Fibroblast of skin of left quadriceps (primary cell): ENCODE measurements at regions not wholly inside any gene's neighbourhood (a gene's known extent, or its start where the extent isn't known, plus 50 kb on each side); places are given as distances from the start of the nearest gene placed in this dataset.

Experiments used
- DNase-seq, 2 experiments: peaks; one replicate each; pipeline ENCODE4 v3.0.0-alpha.2; 2013; ENCODE audit warnings: low read depth in 2 of 2

- no peak for DNase-seq
These were observed 96.9 kb upstream of the PPP1R9A start for GRCh38 chr7:94810496-94810895.

- no peak for DNase-seq
These were observed 93.5 kb upstream of the PPP1R9A start for GRCh38 chr7:94813917-94814316.

- peak; percentile 49 to 50 for DNase-seq
These were observed 83.4 kb upstream of the PPP1R9A start for GRCh38 chr7:94823947-94824346.

- DNase-seq, result no peak
These were observed 77.4 kb upstream of the PPP1R9A start for GRCh38 chr7:94829987-94830386.

- DNase-seq, result no peak
These were observed 75.3 kb upstream of the PPP1R9A start for GRCh38 chr7:94832051-94832450.

GRCh38 chr7:94834359-94834758 lies 73.0 kb upstream of the PPP1R9A start:
- DNase-seq, result no peak

- DNase-seq, result no peak
These were observed 68.7 kb upstream of the PPP1R9A start for GRCh38 chr7:94838717-94839116.

- DNase-seq, result no peak
These were observed 63.8 kb upstream of the PPP1R9A start for GRCh38 chr7:94843553-94843952.

- no peak for DNase-seq
These were observed 58.9 kb upstream of the PPP1R9A start for GRCh38 chr7:94848531-94848930.

- no peak for DNase-seq
These were observed 58.3 kb upstream of the PPP1R9A start for GRCh38 chr7:94848992-94849576.

GRCh38 chr7:94849636-94850208 lies 57.7 kb upstream of the PPP1R9A start:
- no peak for DNase-seq

- no peak for DNase-seq
These were observed 51.8 kb upstream of the PPP1R9A start for GRCh38 chr7:94855589-94855988.

GRCh38 chr7:94856643-94857042 lies 50.8 kb upstream of the PPP1R9A start:
- DNase-seq, result no peak
